ENCODE measurements at regions not wholly inside any gene's neighbourhood (a gene's known extent, or its start where the extent isn't known, plus 50 kb on each side); places are given as distances from the start of the nearest gene placed in this dataset.

DNA sequence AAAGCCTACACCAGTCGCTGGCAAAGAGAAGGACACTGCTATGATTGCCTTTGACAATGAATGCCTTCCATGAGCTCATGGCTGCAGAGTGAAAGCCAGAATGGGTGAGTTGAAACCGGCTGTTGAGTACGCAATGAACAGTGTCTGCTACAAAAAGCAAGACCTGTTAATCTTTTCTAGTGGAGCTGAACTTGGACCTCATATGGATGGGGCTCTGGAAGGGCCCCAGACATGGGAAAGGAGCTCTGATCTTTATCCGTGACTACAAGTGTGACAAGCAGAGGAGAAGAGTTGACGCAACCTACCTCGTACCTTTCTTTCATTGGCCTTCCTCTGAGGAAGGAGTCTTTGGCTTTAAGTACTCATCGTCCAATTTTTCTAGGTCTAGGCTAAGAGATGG lies 67.1 kb upstream of the TSC22D1 start:
- Histone ChIP-seq H3K79me2 (ENCODE audit: control insufficient read depth, insufficient read depth, low read length) (no peaks in the 10 kb centered on the region), H3K9me1 (replicated peaks; ENCODE audit: control insufficient read depth, extremely low read depth, insufficient read depth, low read length) (no peaks in the 10 kb centered on the region), H3K36me3 (ENCODE audit: control insufficient read depth in 2 of 2, extremely low read depth in 1 of 2, insufficient read depth in 2 of 2, low read length in 2 of 2) (no peaks in the 10 kb centered on the region), H3K27ac (ENCODE audit: insufficient read depth, low read depth, low read length) (no peak overlapping the region), H3K9ac (replicated peaks; ENCODE audit: extremely low read depth, insufficient read depth, low read length) (no peak overlapping the region), H3K4me2 (ENCODE audit: insufficient read depth, low read length) (no peak overlapping the region), H3K4me1 (ENCODE audit: control insufficient read depth, extremely low read depth, insufficient read depth, low read length) (no peaks in the 10 kb centered on the region), H3K4me3 (replicated peaks in 1 of 3; ENCODE audit: insufficient read depth in 1 of 3, low read depth in 1 of 3, low read length in 3 of 3) (no peak overlapping the region), H3K9me3 (replicated peaks; ENCODE audit: control insufficient read depth, insufficient read depth, low read length) (no peaks in the 10 kb centered on the region), H4K20me1 (replicated peaks; ENCODE audit: control insufficient read depth, extremely low read depth, insufficient read depth, low read length) (no peaks in the 10 kb centered on the region), H3K27me3 (ENCODE audit: control insufficient read depth in 2 of 2, insufficient read depth in 2 of 2, low read length in 2 of 2) (no peaks in the 10 kb centered on the region), H2AFZ (ENCODE audit: low read depth, low read length) (no peak overlapping the region)
- no peak for TF ChIP-seq GATA2 (IDR thresholded peaks at IDR 0.05; ENCODE audit: insufficient read depth, insufficient read length, low read depth, low read length)
- no peak for TF ChIP-seq JUN (IDR thresholded peaks at IDR 0.05; ENCODE audit: borderline replicate concordance, insufficient read depth, insufficient read length, low read depth)
- TF ChIP-seq FOS (IDR thresholded peaks at IDR 0.05; ENCODE audit: borderline replicate concordance, insufficient read depth, low read length): no peak
- TF ChIP-seq EZH2 (IDR thresholded peaks at IDR 0.05; ENCODE audit: borderline replicate concordance, low read depth, low read length, severe bottlenecking): no peak
- TF ChIP-seq, protein P1, sequence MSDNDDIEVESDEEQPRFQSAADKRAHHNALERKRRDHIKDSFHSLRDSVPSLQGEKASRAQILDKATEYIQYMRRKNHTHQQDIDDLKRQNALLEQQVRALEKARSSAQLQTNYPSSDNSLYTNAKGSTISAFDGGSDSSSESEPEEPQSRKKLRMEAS (IDR thresholded peaks at IDR 0.05; ENCODE audit: insufficient read depth, insufficient read length): no peak
- TF ChIP-seq, protein P2, sequence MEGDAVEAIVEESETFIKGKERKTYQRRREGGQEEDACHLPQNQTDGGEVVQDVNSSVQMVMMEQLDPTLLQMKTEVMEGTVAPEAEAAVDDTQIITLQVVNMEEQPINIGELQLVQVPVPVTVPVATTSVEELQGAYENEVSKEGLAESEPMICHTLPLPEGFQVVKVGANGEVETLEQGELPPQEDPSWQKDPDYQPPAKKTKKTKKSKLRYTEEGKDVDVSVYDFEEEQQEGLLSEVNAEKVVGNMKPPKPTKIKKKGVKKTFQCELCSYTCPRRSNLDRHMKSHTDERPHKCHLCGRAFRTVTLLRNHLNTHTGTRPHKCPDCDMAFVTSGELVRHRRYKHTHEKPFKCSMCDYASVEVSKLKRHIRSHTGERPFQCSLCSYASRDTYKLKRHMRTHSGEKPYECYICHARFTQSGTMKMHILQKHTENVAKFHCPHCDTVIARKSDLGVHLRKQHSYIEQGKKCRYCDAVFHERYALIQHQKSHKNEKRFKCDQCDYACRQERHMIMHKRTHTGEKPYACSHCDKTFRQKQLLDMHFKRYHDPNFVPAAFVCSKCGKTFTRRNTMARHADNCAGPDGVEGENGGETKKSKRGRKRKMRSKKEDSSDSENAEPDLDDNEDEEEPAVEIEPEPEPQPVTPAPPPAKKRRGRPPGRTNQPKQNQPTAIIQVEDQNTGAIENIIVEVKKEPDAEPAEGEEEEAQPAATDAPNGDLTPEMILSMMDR (IDR thresholded peaks at IDR 0.05; ENCODE audit: extremely low read depth in 1 of 2, insufficient read depth in 1 of 2, low read depth in 1 of 2, low read length in 2 of 2): no peak
- TF ChIP-seq POLR2A (IDR thresholded peaks at IDR 0.05; ENCODE audit: low read depth, low read length): no peak
- TF ChIP-seq POLR2AphosphoS5 (IDR thresholded peaks at IDR 0.05; ENCODE audit: insufficient read depth, low read depth, low read length): no peak
- TF ChIP-seq MYC (IDR thresholded peaks at IDR 0.05; ENCODE audit: low read depth, low read length): no peak
- dilution Hi-C loops (cut with MboI; ENCODE audit: extremely low pct_ligation_motif_present, low sequenced_read_pairs) (no loop called here), intact Hi-C loops (cut with micrococcal nuclease) (no loop called here)
- no TSS peak for BruUV-seq (replicated peaks)
- CTCF ChIA-PET: no interaction called here
- DNase-seq (ENCODE audit: low read depth, low spot score) (no peak), FAIRE-seq (no peak)
- POLR2A ChIA-PET: no interaction called here
